ENCODE measurements at regions not wholly inside any gene's neighbourhood (a gene's known extent, or its start where the extent isn't known, plus 50 kb on each side); places are given as distances from the start of the nearest gene placed in this dataset.

GRCh38 chr1:232209357-232209756, 420.6 kb downstream of the SIPA1L2 start:
- no peak for TF ChIP-seq CTCF (conservative IDR thresholded peaks at IDR 0.05)
- no peak for TF ChIP-seq ZFX (IDR thresholded peaks at IDR 0.05)

Measured in C4-2B (cell line).